Stimulated activated CD4-positive, alpha-beta T cell treated with anti-CD3 and anti-CD28 coated beads, Interleukin-15, amount 100 ng/mL, for 24 hours (primary cell): ENCODE measurements at regions not wholly inside any gene's neighbourhood (a gene's known extent, or its start where the extent isn't known, plus 50 kb on each side); places are given as distances from the start of the nearest gene placed in this dataset.
"Not testable (repeated sequence)": the region's sequence is repeated elsewhere in the genome, so short reads cannot be mapped to it uniquely, and the experiment has no call there.

Experiments used
- DNase-seq: peaks from one replicate; pipeline ENCODE4 v3.0.0-alpha.2; 2020

DNA sequence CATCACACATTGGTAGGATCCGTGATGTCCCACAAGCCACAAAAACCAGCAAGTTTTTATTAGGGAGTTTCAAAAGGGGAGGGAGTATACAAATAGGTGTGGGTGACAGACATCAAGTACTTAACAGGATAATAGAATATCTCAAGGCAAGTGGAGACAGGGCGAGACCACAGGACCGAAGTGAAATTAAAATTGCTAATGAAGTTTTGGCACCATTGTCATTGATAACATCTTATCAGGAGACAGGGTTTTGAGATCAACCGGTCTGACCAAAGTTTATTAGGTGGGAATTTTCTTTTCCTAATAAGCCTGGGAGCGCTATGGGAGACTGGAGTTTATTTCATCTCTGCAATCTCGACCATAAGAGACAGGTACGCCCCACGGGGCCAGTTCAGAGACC is 178.5 kb downstream of the OTOP1 start:
- DNase-seq, result not testable (repeated sequence)

DNA sequence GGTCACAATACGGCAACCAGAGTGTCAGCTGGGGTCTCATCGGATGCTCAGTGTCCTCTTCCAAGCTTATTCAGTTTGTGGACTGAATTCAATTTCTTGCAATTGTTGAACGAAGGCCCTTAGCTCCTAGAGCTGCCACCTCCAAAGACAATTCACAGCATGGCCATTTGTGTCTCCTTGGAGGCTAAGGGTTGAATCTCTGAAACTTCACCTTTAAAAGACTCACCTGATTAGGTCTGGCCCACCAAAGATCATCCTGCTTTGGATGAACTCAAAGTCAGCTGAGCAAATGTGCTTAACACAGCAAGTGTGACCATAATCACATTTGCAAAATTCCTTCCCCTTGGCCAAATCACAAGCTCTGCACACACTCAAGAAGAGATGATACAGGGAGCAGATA is 175.9 kb downstream of the OTOP1 start:
- not testable (repeated sequence) for DNase-seq

GRCh38 chr4:4052933-4053332 is 173.8 kb downstream of the OTOP1 start:
- not testable (repeated sequence) for DNase-seq

DNA sequence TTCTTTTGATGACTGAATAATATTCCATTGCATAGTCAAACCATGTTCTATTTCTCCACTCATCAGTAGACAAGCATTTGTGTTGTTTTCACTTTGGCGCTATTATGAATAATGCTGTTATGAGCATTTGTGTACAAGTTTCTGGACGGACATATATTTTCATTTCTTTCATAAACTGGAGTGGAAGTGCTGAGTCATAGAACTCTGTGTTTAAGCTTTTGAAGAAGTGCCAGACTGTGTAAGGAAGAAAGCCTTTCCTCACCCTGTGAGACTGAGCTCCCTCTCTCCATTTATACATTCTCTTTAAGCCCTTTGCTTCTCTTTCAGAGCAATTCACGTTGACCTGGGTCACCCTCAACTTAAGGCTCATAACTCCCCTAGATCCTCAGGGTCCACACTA is 169.5 kb downstream of the OTOP1 start:
- not testable (repeated sequence) for DNase-seq

- not testable (repeated sequence) for DNase-seq
These were observed 142.6 kb downstream of the OTOP1 start for GRCh38 chr4:4084171-4084570.

- DNase-seq, result not testable (repeated sequence)
These were observed 136.9 kb downstream of the OTOP1 start for GRCh38 chr4:4089716-4090419.

- not testable (repeated sequence) for DNase-seq
These were observed 136.0 kb downstream of the OTOP1 start for GRCh38 chr4:4090720-4091119.

DNA sequence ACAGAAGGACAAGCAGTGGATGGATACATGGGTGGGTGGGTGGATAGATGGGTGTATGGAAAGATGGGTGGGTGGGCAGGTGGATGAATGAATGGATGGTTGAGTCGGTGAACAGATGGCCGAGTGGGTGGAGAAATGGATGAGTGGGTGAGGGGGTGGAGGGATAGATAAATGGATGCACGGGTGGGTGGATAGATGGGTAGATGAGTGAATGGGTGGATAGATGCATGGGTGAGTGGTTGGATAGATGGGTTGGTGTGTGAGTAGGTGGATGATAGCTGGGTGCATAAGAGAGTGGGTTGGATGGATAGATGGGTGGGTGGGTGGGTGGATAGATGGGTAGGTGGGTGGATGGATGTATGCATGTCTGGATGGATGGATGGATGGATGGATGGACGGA is 134.6 kb downstream of the OTOP1 start:
- DNase-seq, result not testable (repeated sequence)

DNA sequence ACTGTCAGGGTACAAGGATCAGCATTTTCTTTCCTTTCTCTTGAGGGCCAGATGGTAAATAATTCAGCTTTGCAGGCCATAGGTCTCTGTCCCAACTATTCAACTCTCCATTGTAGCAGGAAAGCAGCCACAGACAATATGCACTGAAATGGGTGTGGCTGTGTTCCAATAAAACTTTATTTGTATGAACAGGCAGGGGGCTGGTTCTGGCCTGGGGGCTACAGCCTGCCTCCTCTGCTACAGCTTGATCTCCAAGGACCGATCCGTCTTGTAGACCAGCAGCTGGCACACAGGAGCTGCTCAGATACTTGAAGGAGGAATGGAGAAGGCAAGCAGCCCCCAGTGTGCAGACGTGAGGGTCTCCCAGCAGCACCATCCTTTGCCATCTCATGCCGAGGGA is 127.1 kb downstream of the OTOP1 start:
- not testable (repeated sequence) for DNase-seq

DNA sequence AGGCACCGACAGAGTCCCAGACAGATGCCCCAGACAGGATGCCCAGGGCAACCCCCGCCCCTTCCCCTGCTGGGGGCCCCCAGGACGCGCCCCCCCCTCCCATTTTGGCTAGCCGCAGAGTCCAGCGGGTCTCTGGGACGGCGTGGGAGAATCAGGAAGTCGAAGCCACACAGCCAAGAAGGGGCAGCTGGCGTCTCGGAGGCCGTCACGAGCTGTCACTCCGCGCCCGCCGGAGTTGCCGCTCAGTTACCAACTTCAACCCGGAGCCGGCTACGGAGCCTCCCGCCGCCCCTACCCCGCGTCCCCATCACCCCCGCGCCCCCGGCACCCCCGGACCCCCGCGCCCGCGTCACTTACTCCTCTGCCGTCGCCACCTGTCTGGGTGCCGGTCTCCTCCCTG is 119.8 kb downstream of the OTOP1 start:
- peak; percentile 3 for DNase-seq

- DNase-seq, result peak; percentile 81
These were observed 119.2 kb downstream of the OTOP1 start for GRCh38 chr4:4107411-4108107.

GRCh38 chr4:4115381-4115780 is 111.3 kb downstream of the OTOP1 start:
- DNase-seq, result not testable (repeated sequence)

GRCh38 chr4:4116901-4117300 is 109.8 kb downstream of the OTOP1 start:
- DNase-seq, result not testable (repeated sequence)

GRCh38 chr4:4134368-4134767 is 92.4 kb downstream of the OTOP1 start:
- DNase-seq, result not testable (repeated sequence)

DNA sequence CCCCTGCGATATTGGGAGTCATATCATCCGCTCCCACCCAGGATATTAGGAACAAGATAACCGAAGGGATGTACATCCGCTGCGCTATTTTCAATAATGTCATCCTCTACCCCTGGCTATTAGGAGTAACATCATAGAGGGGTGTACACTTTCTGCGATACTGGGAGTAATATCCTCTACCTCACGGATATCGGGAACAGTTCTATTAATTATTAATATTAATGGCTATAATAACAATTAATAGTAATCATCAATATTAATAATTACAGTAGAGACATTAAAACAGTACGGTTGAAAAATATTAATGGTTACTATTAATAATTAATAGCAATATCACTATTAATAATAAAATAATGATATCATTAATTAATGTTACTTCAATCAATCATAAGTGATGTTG is 90.1 kb downstream of the OTOP1 start:
- DNase-seq, result not testable (repeated sequence)
